Panc1 (cell line): ENCODE measurements at regions not wholly inside any gene's neighbourhood (a gene's known extent, or its start where the extent isn't known, plus 50 kb on each side); places are given as distances from the start of the nearest gene placed in this dataset.

Experiments used
- ATAC-seq: fragments of 200-7000 bp; cut with Tn5 transposase; 2 replicates; pipeline ENCODE4 v1.9.1; 2020; ENCODE audit warnings: mild to moderate bottlenecking, moderate library complexity
- BruUV-seq: library from RNA; stranded (reverse); fragments of 400-500 nt; replicated peaks from 2 replicates; lab custom pipeline; 2021; lab: Mats Ljungman, UMichigan
- CTCF ChIA-PET: fragments of 300-600 bp; sonication (Branson Sonifier 250); formaldehyde crosslinking; loops from one replicate; lab custom pipeline; 2022; ENCODE audit warnings: antibody characterized with exemption; lab: Charles Lee
- POLR2A ChIA-PET: fragments of 300-600 bp; sonication (Branson Sonifier 250); formaldehyde crosslinking; loops from one replicate; lab custom pipeline; 2022; ENCODE audit warnings: antibody characterized with exemption; lab: Charles Lee
- DNase-seq: peaks from one replicate; pipeline ENCODE4 v3.0.0-alpha.2; 2010; ENCODE audit warnings: low read depth, low spot score
- H3K27ac ChIP-seq: 2 replicates; pipeline ENCODE4 v1.5.1; 2011; ENCODE audit warnings: mild to moderate bottlenecking, low read length, inconsistent platforms
- H3K27me3 ChIP-seq: fragments of 200-500 bp; sonication (Bioruptor generic); 2 replicates; pipeline ENCODE4 v1.6.0; 2014; ENCODE audit warnings: low read length, inconsistent platforms; ENCODE audit not compliant: control insufficient read depth, insufficient read depth
- H3K36me3 ChIP-seq: fragments of 200-500 bp; sonication (Bioruptor generic); 2 replicates; pipeline ENCODE4 v1.5.1; 2014; ENCODE audit warnings: inconsistent platforms, mild to moderate bottlenecking, low read length, moderate library complexity; ENCODE audit not compliant: control insufficient read depth, insufficient read depth
- H3K4me1 ChIP-seq: 2 replicates; pipeline ENCODE4 v1.5.1; 2011; ENCODE audit warnings: inconsistent platforms, mild to moderate bottlenecking, low read length, moderate library complexity; ENCODE audit not compliant: control insufficient read depth, insufficient read depth
- H3K4me3 ChIP-seq, 2 experiments: 2 replicates each; pipeline ENCODE4 v1.5.1; 2011 to 2012; ENCODE audit warnings: low read depth in 2 of 2, low read length in 2 of 2, mild to moderate bottlenecking in 2 of 2, inconsistent platforms in 1 of 2, moderate library complexity in 1 of 2
- H3K9me3 ChIP-seq: fragments of 200-500 bp; sonication (Bioruptor generic); 2 replicates; pipeline ENCODE4 v1.5.1; 2014; ENCODE audit warnings: low read depth, mild to moderate bottlenecking, inconsistent platforms, low read length, moderate library complexity; ENCODE audit not compliant: control insufficient read depth, insufficient read depth
- CTCF ChIP-seq: fragments of 450-650 bp; IDR thresholded peaks from 2 replicates; pipeline ENCODE4 v1.5.1; 2017; ENCODE audit warnings: mild to moderate bottlenecking
- POLR2AphosphoS5 ChIP-seq: IDR thresholded peaks from 2 replicates; pipeline ENCODE4 v1.6.1; 2012; ENCODE audit warnings: mild to moderate bottlenecking, low read depth, low read length, moderate library complexity
- REST ChIP-seq, 2 experiments: IDR thresholded peaks; 2 replicates each; pipeline ENCODE4 v1.6.1; 2011 to 2012; ENCODE audit warnings: low read depth in 2 of 2, control low read depth in 1 of 2, low read length in 1 of 2, mild to moderate bottlenecking in 1 of 2, moderate library complexity in 1 of 2; ENCODE audit not compliant: insufficient read depth in 1 of 2
- SIN3A ChIP-seq: IDR thresholded peaks from 2 replicates; pipeline ENCODE4 v1.6.1; 2012; ENCODE audit warnings: low read depth, mild to moderate bottlenecking, low read length, moderate library complexity, borderline replicate concordance; ENCODE audit not compliant: insufficient read depth
- TCF7L2 ChIP-seq: IDR thresholded peaks from 2 replicates; pipeline ENCODE4 v1.6.1; 2011; ENCODE audit warnings: mild to moderate bottlenecking, low read depth, low read length, inconsistent platforms
- in situ Hi-C: cut with HindIII; loops from 2 replicates; pipeline ENCODE4 v1.10.0; 2016; ENCODE audit warnings: low sequenced_read_pairs, low pct_unique_long_range_greater_than_20kb
- intact Hi-C: fragments of 100-400 bp; cut with micrococcal nuclease; formaldehyde crosslinking; loops from one replicate; pipeline ENCODE4 v1.10.0; 2022; ENCODE audit not compliant: unreplicated experiment

GRCh38 chr5:30385754-30386153 is 807.7 kb upstream of the CDH6 start:
- ATAC-seq (no peak), DNase-seq (no peak)
- Histone ChIP-seq H3K4me3 (no peak overlapping the region), H3K27ac (no peak overlapping the region), H3K27me3 (no peaks in the 10 kb centered on the region), H3K36me3 (no peaks in the 10 kb centered on the region), H3K4me1 (no peaks in the 10 kb centered on the region), H3K9me3 (no peaks in the 10 kb centered on the region)
- CTCF ChIA-PET = no interaction called here
- peak in 1 of 2 experiments; percentile 53; a peak in 1 of 4 replicates for TF ChIP-seq REST (IDR thresholded peaks at IDR 0.05; ENCODE audit: insufficient read depth in 1 of 2, low read depth in 2 of 2, low read length in 1 of 2)
- no peak for TF ChIP-seq SIN3A
- no TSS peak for BruUV-seq
- intact Hi-C loops (no loop called here), in situ Hi-C loops (no loop called here)
- POLR2A ChIA-PET = no interaction called here

- ATAC-seq = no peak
- DNase-seq = no peak
- Histone ChIP-seq H3K9me3 (no peaks in the 10 kb centered on the region), H3K36me3 (no peaks in the 10 kb centered on the region), H3K4me1 (no peaks in the 10 kb centered on the region), H3K4me3 (no peak overlapping the region), H3K27ac (no peak overlapping the region), H3K27me3 (no peaks in the 10 kb centered on the region)
- in situ Hi-C loops (no loop called here), intact Hi-C loops (no loop called here)
- ChIA-PET POLR2A (no interaction called here), CTCF (no interaction called here)
- TF ChIP-seq TCF7L2 = no peak
- no peak for TF ChIP-seq REST (IDR thresholded peaks at IDR 0.05; ENCODE audit: insufficient read depth in 1 of 2, low read depth in 2 of 2, low read length in 1 of 2)
- TF ChIP-seq CTCF = no peak
- no peak for TF ChIP-seq POLR2AphosphoS5
- no peak for TF ChIP-seq SIN3A
- BruUV-seq = no TSS peak
Observed at GRCh38 chr5:30384171-30384570, 809.3 kb upstream of the CDH6 start.
